Mesenteric fat pad (tissue), 1 donor: ENCODE measurements at regions not wholly inside any gene's neighbourhood (a gene's known extent, or its start where the extent isn't known, plus 50 kb on each side); places are given as distances from the start of the nearest gene placed in this dataset.

Experiments used
- DNase-seq: peaks from one replicate; pipeline ENCODE4 v3.0.0-alpha.2; 2020; ENCODE audit warnings: low spot score
- donor health status: DM: yes; HTN: yes; CAD: no.

- DNase-seq = no peak
Measured at GRCh38 chr6:164838068-164838615, 471.3 kb downstream of the C6orf118 start.

- DNase-seq = no peak
Measured at GRCh38 chr6:164836486-164836885, 472.9 kb downstream of the C6orf118 start.

GRCh38 chr6:164832410-164832809 is 477.0 kb downstream of the C6orf118 start:
- no peak for DNase-seq

- no peak for DNase-seq
Measured at GRCh38 chr6:164827537-164827936, 481.9 kb downstream of the C6orf118 start.

GRCh38 chr6:164826831-164827468 is 482.5 kb downstream of the C6orf118 start:
- DNase-seq = no peak

GRCh38 chr6:164825386-164825785 is 484.0 kb downstream of the C6orf118 start:
- DNase-seq = no peak

- no peak for DNase-seq
Measured at GRCh38 chr6:164817662-164818061, 491.7 kb downstream of the C6orf118 start.

GRCh38 chr6:164812706-164813105 is 496.7 kb downstream of the C6orf118 start:
- DNase-seq = no peak

GRCh38 chr6:164807125-164807524 is 502.3 kb downstream of the C6orf118 start:
- DNase-seq = no peak

GRCh38 chr6:164795056-164795815 is 514.2 kb downstream of the C6orf118 start:
- DNase-seq = no peak

GRCh38 chr6:164792666-164793065 is 516.7 kb downstream of the C6orf118 start:
- DNase-seq = no peak

- DNase-seq = no peak
Measured at GRCh38 chr6:164791498-164791897, 517.9 kb downstream of the C6orf118 start.

- no peak for DNase-seq
Measured at GRCh38 chr6:164763788-164764187, 545.6 kb downstream of the C6orf118 start.

- DNase-seq = no peak
Measured at GRCh38 chr6:164757451-164757850, 552.0 kb downstream of the C6orf118 start.

GRCh38 chr6:164756723-164757122 is 552.7 kb downstream of the C6orf118 start:
- DNase-seq = no peak

GRCh38 chr6:164756142-164756541 is 553.3 kb downstream of the C6orf118 start:
- DNase-seq = no peak

GRCh38 chr6:164753517-164753916 is 555.9 kb downstream of the C6orf118 start:
- DNase-seq = no peak

GRCh38 chr6:164751395-164751794 is 558.0 kb downstream of the C6orf118 start:
- DNase-seq = no peak

GRCh38 chr6:164750128-164750527 is 559.3 kb downstream of the C6orf118 start:
- DNase-seq = no peak

GRCh38 chr6:164749221-164750064 is 560.0 kb downstream of the C6orf118 start:
- DNase-seq = no peak

- no peak for DNase-seq
Measured at GRCh38 chr6:164744301-164744700, 565.1 kb downstream of the C6orf118 start.
